ENCODE measurements at regions not wholly inside any gene's neighbourhood (a gene's known extent, or its start where the extent isn't known, plus 50 kb on each side); places are given as distances from the start of the nearest gene placed in this dataset.

DNA sequence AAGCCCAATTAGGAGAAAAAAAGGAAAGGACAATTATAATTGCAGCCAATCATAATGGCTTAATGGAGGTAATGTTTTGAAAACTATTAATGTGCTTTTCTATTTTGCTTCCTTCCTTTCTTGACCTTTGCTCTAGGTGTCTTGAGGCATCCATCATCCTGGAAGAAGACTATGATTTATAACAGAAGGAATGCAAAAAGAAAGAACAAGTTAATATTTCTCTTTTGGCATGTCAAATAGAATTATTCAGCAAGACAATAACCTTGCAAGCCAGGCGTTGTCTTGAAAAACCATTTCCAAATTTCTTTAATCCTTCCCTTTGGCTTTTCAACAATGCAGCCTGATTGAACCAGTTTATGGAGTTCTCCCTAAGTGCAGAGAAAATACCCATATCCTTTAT is 107.7 kb upstream of the USP24 start:
- Histone ChIP-seq H3K4me3 (ENCODE audit: insufficient read depth, low read depth, low read length) (no peak overlapping the region), H3K27ac (ENCODE audit: insufficient read depth, low read depth, low read length, poor library complexity, severe bottlenecking) (no peak overlapping the region), H3K36me3 (ENCODE audit: control insufficient read depth, insufficient read depth, low read length) (no peaks in the 10 kb centered on the region), H3K4me1 (ENCODE audit: control insufficient read depth, insufficient read depth, low read length) (no peaks in the 10 kb centered on the region), H3K27me3 (ENCODE audit: control insufficient read depth, insufficient read depth, low read length, poor library complexity, severe bottlenecking) (no peaks in the 10 kb centered on the region), H3K9me3 (ENCODE audit: control insufficient read depth, low read length) (no peaks in the 10 kb centered on the region)
- WGBS, 2 experiments, result 91 to 93% methylated on average over 1 of the region's 1 CpG

DNA sequence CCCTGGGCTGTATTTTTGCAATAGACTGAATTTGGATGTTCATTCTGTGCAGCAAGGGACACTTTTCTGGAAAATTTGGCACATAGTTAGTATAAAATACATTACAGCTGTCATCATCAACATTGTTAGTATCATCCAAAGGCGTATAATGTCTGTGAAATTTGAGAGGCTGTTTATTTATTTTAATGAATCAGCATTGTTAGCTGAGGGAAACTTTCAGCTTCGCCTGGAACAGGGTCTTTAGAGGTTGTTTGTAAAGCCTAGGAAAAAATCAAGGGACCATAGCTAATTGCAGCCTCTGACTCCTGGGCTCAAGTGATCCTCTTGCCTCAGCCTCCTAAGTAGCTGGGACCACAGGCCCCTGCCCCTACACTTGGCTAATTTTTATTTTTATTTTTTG is 106.8 kb upstream of the USP24 start:
- no peaks in the 10 kb centered on the region for H3K36me3 ChIP-seq (ENCODE audit: control insufficient read depth, insufficient read depth, low read length)
- H3K4me1 ChIP-seq (ENCODE audit: control insufficient read depth, insufficient read depth, low read length), result no peaks in the 10 kb centered on the region
- H3K9me3 ChIP-seq (ENCODE audit: control insufficient read depth, low read length), result no peaks in the 10 kb centered on the region
- WGBS, 2 experiments, result 72 to 83% methylated on average over 2 of the region's 2 CpGs
- H3K4me3 ChIP-seq (ENCODE audit: insufficient read depth, low read depth, low read length), result no peak overlapping the region
- H3K27me3 ChIP-seq (ENCODE audit: control insufficient read depth, insufficient read depth, low read length, poor library complexity, severe bottlenecking), result no peaks in the 10 kb centered on the region
- no peak overlapping the region for H3K27ac ChIP-seq (ENCODE audit: insufficient read depth, low read depth, low read length, poor library complexity, severe bottlenecking)

DNA sequence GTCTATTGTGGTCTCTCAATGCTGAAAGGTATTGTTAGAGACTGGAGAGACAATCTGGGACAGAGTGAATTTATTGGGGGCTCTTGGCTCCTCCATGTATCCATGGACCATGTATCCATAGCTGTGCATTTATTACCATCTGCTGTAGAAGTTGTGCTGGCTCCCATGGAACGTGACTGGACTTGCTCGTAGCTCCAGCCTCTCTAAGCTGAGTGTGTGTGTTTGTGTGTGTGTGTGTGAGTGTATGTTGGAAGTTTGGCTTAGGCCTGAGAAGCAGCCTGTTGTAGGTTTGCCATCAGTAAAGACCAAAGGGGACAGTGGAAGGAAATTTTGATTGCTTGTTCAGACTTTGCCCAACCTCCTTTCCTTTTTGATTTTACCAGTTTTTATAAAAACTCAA is 105.7 kb upstream of the USP24 start:
- Histone ChIP-seq H3K9me3 (ENCODE audit: control insufficient read depth, low read length) (no peaks in the 10 kb centered on the region), H3K27ac (ENCODE audit: insufficient read depth, low read depth, low read length, poor library complexity, severe bottlenecking) (no peak overlapping the region), H3K4me3 (ENCODE audit: insufficient read depth, low read depth, low read length) (no peak overlapping the region), H3K4me1 (ENCODE audit: control insufficient read depth, insufficient read depth, low read length) (no peaks in the 10 kb centered on the region), H3K36me3 (ENCODE audit: control insufficient read depth, insufficient read depth, low read length) (no peaks in the 10 kb centered on the region), H3K27me3 (ENCODE audit: control insufficient read depth, insufficient read depth, low read length, poor library complexity, severe bottlenecking) (no peaks in the 10 kb centered on the region)
- WGBS, 2 experiments, result 91 to 94% methylated on average over 2 of the region's 2 CpGs

DNA sequence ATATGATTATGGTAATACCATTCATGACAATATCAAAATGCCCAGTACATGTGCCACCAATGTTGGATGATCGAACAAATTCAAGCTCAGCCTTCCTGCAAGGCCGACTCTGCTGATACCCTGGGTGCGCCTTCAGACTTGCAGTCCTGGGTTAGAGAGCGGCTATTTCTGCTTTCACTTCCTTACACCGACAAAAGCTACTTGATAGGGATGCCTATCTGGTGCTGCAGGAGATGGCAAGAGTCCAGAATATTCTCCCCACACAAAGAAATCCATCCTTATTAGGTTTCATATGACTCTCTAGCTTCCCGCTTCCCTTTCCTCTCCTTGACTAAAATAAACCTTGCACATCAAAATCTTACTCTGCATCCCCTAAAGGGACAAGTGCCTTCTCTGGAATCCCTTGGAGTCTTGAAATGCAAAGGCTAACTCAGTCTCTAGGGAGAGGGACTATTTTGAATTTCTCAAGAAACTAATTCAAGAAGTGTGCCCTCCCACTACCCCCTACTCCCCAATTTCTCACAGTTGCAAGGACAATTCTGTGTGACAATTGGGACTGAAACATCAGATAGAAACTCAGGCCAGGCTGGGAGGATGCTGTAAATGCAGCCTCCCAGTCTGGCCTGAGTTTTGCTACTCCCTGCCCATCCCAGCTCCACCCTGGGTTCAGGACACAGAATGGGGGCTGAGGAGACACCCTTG is 103.1 kb upstream of the USP24 start:
- WGBS, 2 experiments, result 94 to 96% methylated on average over 6 of the region's 6 CpGs
- Histone ChIP-seq H3K36me3 (ENCODE audit: control insufficient read depth, insufficient read depth, low read length) (no peaks in the 10 kb centered on the region), H3K27me3 (ENCODE audit: control insufficient read depth, insufficient read depth, low read length, poor library complexity, severe bottlenecking) (no peaks in the 10 kb centered on the region), H3K4me3 (ENCODE audit: insufficient read depth, low read depth, low read length) (no peak overlapping the region), H3K27ac (ENCODE audit: insufficient read depth, low read depth, low read length, poor library complexity, severe bottlenecking) (no peak overlapping the region), H3K9me3 (ENCODE audit: control insufficient read depth, low read length) (no peaks in the 10 kb centered on the region), H3K4me1 (ENCODE audit: control insufficient read depth, insufficient read depth, low read length) (no peaks in the 10 kb centered on the region)

DNA sequence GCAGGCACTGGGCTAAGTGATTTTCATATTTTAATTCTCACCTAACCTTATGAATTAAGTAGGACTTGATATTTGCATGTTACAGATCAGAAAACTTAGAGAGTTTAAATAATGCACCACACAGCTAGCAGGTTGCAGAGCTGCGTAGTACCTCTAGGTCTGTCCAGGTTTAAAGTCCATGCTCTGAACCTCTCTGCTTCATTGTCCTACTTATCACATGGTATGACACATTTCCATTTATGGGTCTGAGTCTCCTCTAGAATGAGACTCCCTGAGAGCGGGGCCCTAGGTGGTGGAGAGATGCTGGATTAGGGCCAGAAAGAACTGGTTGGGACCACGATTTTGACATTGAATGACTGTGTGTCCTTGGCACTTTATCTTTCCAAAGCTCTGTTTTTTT is 102.5 kb upstream of the USP24 start:
- H3K4me1 ChIP-seq (ENCODE audit: control insufficient read depth, insufficient read depth, low read length), result no peaks in the 10 kb centered on the region
- no peak overlapping the region for H3K27ac ChIP-seq (ENCODE audit: insufficient read depth, low read depth, low read length, poor library complexity, severe bottlenecking)
- no peaks in the 10 kb centered on the region for H3K27me3 ChIP-seq (ENCODE audit: control insufficient read depth, insufficient read depth, low read length, poor library complexity, severe bottlenecking)
- no peaks in the 10 kb centered on the region for H3K9me3 ChIP-seq (ENCODE audit: control insufficient read depth, low read length)
- WGBS, 2 experiments, result 91 to 99% methylated on average over 3 of the region's 3 CpGs
- no peaks in the 10 kb centered on the region for H3K36me3 ChIP-seq (ENCODE audit: control insufficient read depth, insufficient read depth, low read length)
- no peak overlapping the region for H3K4me3 ChIP-seq (ENCODE audit: insufficient read depth, low read depth, low read length)

DNA sequence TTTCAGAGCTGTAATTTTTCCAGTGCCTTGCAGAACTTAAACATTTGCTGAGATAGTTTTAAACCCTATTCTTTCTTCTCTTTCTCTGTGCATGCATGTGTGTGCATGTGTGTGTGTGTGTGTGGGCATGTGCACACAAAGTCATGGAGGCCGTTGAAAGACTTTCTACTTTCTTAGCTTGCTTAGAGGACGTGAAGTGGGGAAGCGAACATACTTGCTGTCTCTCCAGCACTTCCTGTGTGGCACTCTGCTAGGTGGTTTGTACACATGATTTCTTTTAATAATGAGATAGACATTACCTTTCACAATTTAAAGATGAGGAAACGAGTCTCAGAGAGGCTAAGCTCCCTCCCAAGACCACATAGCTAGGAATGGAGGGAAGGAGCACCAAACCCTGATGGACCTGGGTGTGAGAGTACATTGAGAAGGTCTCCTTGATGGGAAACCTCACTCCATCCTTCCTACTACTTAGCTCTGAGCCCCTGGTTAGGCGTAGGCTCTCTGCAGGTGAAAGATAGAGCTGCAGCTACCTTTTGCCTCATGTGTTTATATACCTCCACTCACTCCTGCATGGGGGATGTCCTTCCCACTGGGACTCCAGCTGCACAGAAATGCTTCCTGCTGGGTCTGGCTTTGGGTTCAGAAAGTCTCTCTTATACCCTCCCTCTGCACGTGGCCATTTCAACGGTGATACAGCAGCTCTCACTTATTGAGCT is 101.9 kb upstream of the USP24 start:
- H3K9me3 ChIP-seq (ENCODE audit: control insufficient read depth, low read length), result no peaks in the 10 kb centered on the region
- no peaks in the 10 kb centered on the region for H3K4me1 ChIP-seq (ENCODE audit: control insufficient read depth, insufficient read depth, low read length)
- H3K4me3 ChIP-seq (ENCODE audit: insufficient read depth, low read depth, low read length), result no peak overlapping the region
- no peaks in the 10 kb centered on the region for H3K36me3 ChIP-seq (ENCODE audit: control insufficient read depth, insufficient read depth, low read length)
- no peak overlapping the region for H3K27ac ChIP-seq (ENCODE audit: insufficient read depth, low read depth, low read length, poor library complexity, severe bottlenecking)
- H3K27me3 ChIP-seq (ENCODE audit: control insufficient read depth, insufficient read depth, low read length, poor library complexity, severe bottlenecking), result no peaks in the 10 kb centered on the region
- WGBS, 2 experiments, result 88 to 92% methylated on average over 4 to 7 of the region's 7 CpGs

DNA sequence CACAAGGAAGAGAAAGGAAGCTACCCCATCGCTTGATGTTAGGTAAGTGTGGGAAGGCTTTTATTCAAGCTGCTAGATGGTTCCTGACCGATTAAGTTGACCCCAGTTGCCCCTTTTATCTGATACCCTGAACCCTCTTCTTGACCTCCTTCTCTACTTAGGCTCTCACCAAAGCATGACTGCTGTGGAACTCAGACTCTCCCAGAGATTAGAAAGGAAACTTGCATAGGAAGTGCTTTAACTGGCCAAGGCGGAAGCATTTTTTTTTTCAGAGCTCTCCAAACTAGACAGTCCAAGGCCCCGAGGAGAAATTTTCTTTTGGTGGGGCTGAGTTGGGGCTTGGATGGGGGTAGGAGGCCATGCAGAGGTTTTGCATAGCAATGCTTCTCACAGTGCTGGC is 101.3 kb upstream of the USP24 start:
- Histone ChIP-seq H3K9me3 (ENCODE audit: control insufficient read depth, low read length) (no peaks in the 10 kb centered on the region), H3K27me3 (ENCODE audit: control insufficient read depth, insufficient read depth, low read length, poor library complexity, severe bottlenecking) (no peaks in the 10 kb centered on the region), H3K4me1 (ENCODE audit: control insufficient read depth, insufficient read depth, low read length) (no peaks in the 10 kb centered on the region), H3K4me3 (ENCODE audit: insufficient read depth, low read depth, low read length) (no peak overlapping the region), H3K36me3 (ENCODE audit: control insufficient read depth, insufficient read depth, low read length) (no peaks in the 10 kb centered on the region), H3K27ac (ENCODE audit: insufficient read depth, low read depth, low read length, poor library complexity, severe bottlenecking) (no peak overlapping the region)
- WGBS, 2 experiments, result 86 to 91% methylated on average over 4 of the region's 4 CpGs

DNA sequence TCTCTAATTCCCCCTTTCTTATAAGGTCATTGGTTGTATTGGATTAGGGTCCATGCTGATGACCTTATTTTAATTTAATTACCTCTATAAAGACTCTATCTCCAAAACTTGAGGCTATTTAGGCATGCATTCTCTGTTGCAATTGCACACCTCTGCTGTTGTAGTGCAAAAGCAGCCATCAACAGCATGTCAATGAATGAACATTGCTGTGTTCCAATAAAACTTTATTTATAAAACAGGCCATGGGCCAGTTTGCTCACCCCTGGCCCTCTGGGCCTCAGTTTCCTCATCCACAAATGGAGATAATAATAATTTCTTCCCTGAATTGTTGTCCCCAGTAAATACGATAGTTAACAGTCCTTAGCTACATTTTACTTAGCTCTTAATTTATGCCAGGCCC is 100.4 kb upstream of the USP24 start:
- Histone ChIP-seq H3K9me3 (ENCODE audit: control insufficient read depth, low read length) (no peaks in the 10 kb centered on the region), H3K4me3 (ENCODE audit: insufficient read depth, low read depth, low read length) (no peak overlapping the region), H3K27me3 (ENCODE audit: control insufficient read depth, insufficient read depth, low read length, poor library complexity, severe bottlenecking) (no peaks in the 10 kb centered on the region), H3K4me1 (ENCODE audit: control insufficient read depth, insufficient read depth, low read length) (no peaks in the 10 kb centered on the region), H3K27ac (ENCODE audit: insufficient read depth, low read depth, low read length, poor library complexity, severe bottlenecking) (no peak overlapping the region), H3K36me3 (ENCODE audit: control insufficient read depth, insufficient read depth, low read length) (no peaks in the 10 kb centered on the region)
- WGBS, 2 experiments, result 83 to 89% methylated on average over 1 of the region's 1 CpG

DNA sequence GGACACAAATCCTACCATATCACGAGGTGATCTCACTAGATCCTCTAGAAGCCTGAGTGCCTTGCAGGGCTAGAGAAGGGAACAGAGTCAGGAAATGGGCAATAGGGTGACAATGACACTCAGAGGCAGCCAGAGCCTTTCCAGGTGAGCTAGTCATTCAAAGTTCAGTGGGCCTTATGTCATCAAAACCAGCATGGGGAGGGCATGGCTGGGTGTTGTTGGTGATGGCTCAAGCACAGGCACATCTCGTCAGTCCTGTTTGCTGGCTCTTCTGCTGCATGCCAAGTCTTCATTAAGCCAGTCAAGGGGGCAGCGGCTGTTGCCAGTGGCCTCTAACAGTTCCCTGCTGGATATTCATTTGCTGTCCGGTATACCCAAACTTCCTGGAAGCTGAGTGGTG is 99.6 kb upstream of the USP24 start:
- H3K36me3 ChIP-seq (ENCODE audit: control insufficient read depth, insufficient read depth, low read length), result no peaks in the 10 kb centered on the region
- H3K27ac ChIP-seq (ENCODE audit: insufficient read depth, low read depth, low read length, poor library complexity, severe bottlenecking), result no peak overlapping the region
- H3K9me3 ChIP-seq (ENCODE audit: control insufficient read depth, low read length), result no peaks in the 10 kb centered on the region
- no peaks in the 10 kb centered on the region for H3K4me1 ChIP-seq (ENCODE audit: control insufficient read depth, insufficient read depth, low read length)
- H3K4me3 ChIP-seq (ENCODE audit: insufficient read depth, low read depth, low read length), result no peak overlapping the region
- WGBS, 2 experiments, result 93% methylated on average over 4 of the region's 4 CpGs
- H3K27me3 ChIP-seq (ENCODE audit: control insufficient read depth, insufficient read depth, low read length, poor library complexity, severe bottlenecking), result no peaks in the 10 kb centered on the region

DNA sequence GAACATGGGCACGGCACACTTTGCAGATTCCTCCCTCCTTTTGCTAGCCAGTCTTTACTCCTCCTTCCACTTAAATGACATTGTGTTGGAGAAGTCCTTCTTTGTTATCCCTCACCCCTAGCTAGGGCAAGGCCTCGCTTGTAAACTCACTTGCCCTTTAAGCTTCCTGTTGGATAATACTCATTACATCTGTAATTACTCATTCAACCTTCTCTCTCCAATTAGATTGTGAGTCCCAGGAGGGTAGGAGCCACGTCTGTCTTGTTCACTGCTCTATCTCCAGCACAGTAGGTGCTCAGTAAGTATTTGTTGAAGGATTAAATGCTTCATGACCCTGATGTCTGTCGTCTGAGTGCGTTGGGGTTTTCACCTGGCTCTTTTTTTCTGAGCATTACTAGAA is 98.7 kb upstream of the USP24 start:
- 54 to 63% methylated on average over 5 of the region's 5 CpGs for WGBS, 2 experiments
- no peaks in the 10 kb centered on the region for H3K9me3 ChIP-seq (ENCODE audit: control insufficient read depth, low read length)
- no peaks in the 10 kb centered on the region for H3K4me1 ChIP-seq (ENCODE audit: control insufficient read depth, insufficient read depth, low read length)
- H3K27ac ChIP-seq (ENCODE audit: insufficient read depth, low read depth, low read length, poor library complexity, severe bottlenecking), result no peak overlapping the region
- H3K36me3 ChIP-seq (ENCODE audit: control insufficient read depth, insufficient read depth, low read length), result no peaks in the 10 kb centered on the region
- H3K4me3 ChIP-seq (ENCODE audit: insufficient read depth, low read depth, low read length), result no peak overlapping the region
- no peaks in the 10 kb centered on the region for H3K27me3 ChIP-seq (ENCODE audit: control insufficient read depth, insufficient read depth, low read length, poor library complexity, severe bottlenecking)

All from ectodermal cell (in vitro differentiated cells).